ENCODE measurements at regions not wholly inside any gene's neighbourhood (a gene's known extent, or its start where the extent isn't known, plus 50 kb on each side); places are given as distances from the start of the nearest gene placed in this dataset.

GRCh38 chr1:56417646-56418045, 161.7 kb downstream of the PLPP3 start (continued):
- TF ChIP-seq PRDM15 (CRISPR knock-in tag; IDR thresholded peaks at IDR 0.05): no peak
- no peak for TF ChIP-seq GABPB1 (CRISPR knock-in tag; IDR thresholded peaks at IDR 0.05)
- no peak for TF ChIP-seq ZNF232 (CRISPR knock-in tag; IDR thresholded peaks at IDR 0.05)
- TF ChIP-seq E2F5 (CRISPR knock-in tag; IDR thresholded peaks at IDR 0.05): no peak
- no peak for TF ChIP-seq ZNF219 (CRISPR knock-in tag; IDR thresholded peaks at IDR 0.05; ENCODE audit: borderline replicate concordance)
- no peak for TF ChIP-seq GRHL2 (CRISPR knock-in tag; IDR thresholded peaks at IDR 0.05; ENCODE audit: insufficient replicate concordance, severe bottlenecking)
- TF ChIP-seq JUN (CRISPR knock-in tag; IDR thresholded peaks at IDR 0.05): no peak
- TF ChIP-seq GTF2I (CRISPR knock-in tag; conservative IDR thresholded peaks at IDR 0.05): no peak

GRCh38 chr1:56416495-56416894, 162.9 kb downstream of the PLPP3 start:
- Mint-ChIP-seq H3K9me3 (no peaks in the 10 kb centered on the region), H3K4me1 (peaks cover 39% of the 10 kb centered on the region), H3K27ac (no peak overlapping the region), H3K4me3 (no peak overlapping the region), H3K27me3 (ENCODE audit: low read depth) (no peaks in the 10 kb centered on the region), H3K36me3 (no peaks in the 10 kb centered on the region)
- POLR2A ChIA-PET: no interaction called here
- CTCF ChIA-PET: interaction anchor here (0.7 kb wide), 1 partner anchor 1304 kb away, joined by 3 read pairs; no protein-coding TSS in a partner anchor
- TF ChIP-seq NFATC4 (CRISPR knock-in tag; IDR thresholded peaks at IDR 0.05): no peak
- DNase-seq (ENCODE audit: low spot score) (no peak), ATAC-seq (no peak)

GRCh38 chr1:56415720-56416119, 163.6 kb downstream of the PLPP3 start:
- CTCF ChIA-PET: interaction anchor here (1.4 kb wide), 1 partner anchor 9 kb away, joined by 4 read pairs; no protein-coding TSS in a partner anchor
- no peak overlapping the region for H3K27ac Mint-ChIP-seq

More at GRCh38 chr1:56415720-56416119, 163.6 kb downstream of the PLPP3 start:
- ATAC-seq (no peak), DNase-seq (ENCODE audit: low spot score) (no peak)
- H3K27me3 Mint-ChIP-seq (ENCODE audit: low read depth): no peaks in the 10 kb centered on the region
- no peaks in the 10 kb centered on the region for H3K36me3 Mint-ChIP-seq
- POLR2A ChIA-PET: no interaction called here
- H3K4me1 Mint-ChIP-seq: peaks cover 36% of the 10 kb centered on the region
- TF ChIP-seq PRRX2 (CRISPR knock-in tag; IDR thresholded peaks at IDR 0.05) (no peak), ZSCAN18 (CRISPR knock-in tag; IDR thresholded peaks at IDR 0.05) (no peak), SMAD3 (CRISPR knock-in tag; IDR thresholded peaks at IDR 0.05; ENCODE audit: borderline replicate concordance) (no peak), FOXP1 (CRISPR knock-in tag; IDR thresholded peaks at IDR 0.05; ENCODE audit: borderline replicate concordance) (no peak), HMGA2 (CRISPR knock-in tag; IDR thresholded peaks at IDR 0.05) (no peak), CREM (CRISPR knock-in tag; IDR thresholded peaks at IDR 0.05) (no peak), TEAD4 (CRISPR knock-in tag; IDR thresholded peaks at IDR 0.05) (no peak), JUN (CRISPR knock-in tag; IDR thresholded peaks at IDR 0.05) (no peak), FOXJ3 (CRISPR knock-in tag; IDR thresholded peaks at IDR 0.05; ENCODE audit: borderline replicate concordance) (no peak), ZNF396 (CRISPR knock-in tag; IDR thresholded peaks at IDR 0.05; ENCODE audit: borderline replicate concordance) (no peak), MYBL2 (CRISPR knock-in tag; IDR thresholded peaks at IDR 0.05) (no peak), RELA (CRISPR knock-in tag; IDR thresholded peaks at IDR 0.05; ENCODE audit: borderline replicate concordance) (no peak), GRHL2 (CRISPR knock-in tag; IDR thresholded peaks at IDR 0.05; ENCODE audit: insufficient replicate concordance, severe bottlenecking) (no peak), ARID4B (CRISPR knock-in tag; IDR thresholded peaks at IDR 0.05; ENCODE audit: borderline replicate concordance) (no peak)
- no peaks in the 10 kb centered on the region for H3K9me3 Mint-ChIP-seq
- no peak overlapping the region for H3K4me3 Mint-ChIP-seq
